ENCODE measurements at regions not wholly inside any gene's neighbourhood (a gene's known extent, or its start where the extent isn't known, plus 50 kb on each side); places are given as distances from the start of the nearest gene placed in this dataset.

GRCh38 chr3:89613241-89613640 is 505.8 kb downstream of the EPHA3 start:
- Histone ChIP-seq H3K27me3 (no peaks in the 10 kb centered on the region), H3K4me3 (no peak overlapping the region), H3K36me3 (no peaks in the 10 kb centered on the region), H3K9me3 (peaks cover 0 to 21% (median 0%) of the 10 kb centered on the region in 11 donors), H3K27ac (no peak overlapping the region), H3K4me1 (no peaks in the 10 kb centered on the region)
- intact Hi-C loops (cut with DNase I): no loop called here
- DNase-seq (no peak), ATAC-seq (no peak)
- 81 to 82% methylated on average over 1 of the region's 1 CpG for WGBS, 2 donors
- TF ChIP-seq CTCF (IDR thresholded peaks at IDR 0.05): no peak

- Histone ChIP-seq H3K4me1 (no peaks in the 10 kb centered on the region), H3K27ac (no peak overlapping the region), H3K27me3 (no peaks in the 10 kb centered on the region), H3K4me3 (no peak overlapping the region), H3K9me3 (peaks cover 0 to 16% (median 0%) of the 10 kb centered on the region in 11 donors), H3K36me3 (no peaks in the 10 kb centered on the region)
- DNase-seq: no peak
- TF ChIP-seq CTCF (IDR thresholded peaks at IDR 0.05): no peak
- intact Hi-C loops (cut with DNase I): no loop called here
- ATAC-seq: no peak
- 26 to 36% methylated on average over 1 of the region's 1 CpG for WGBS, 2 donors
Measured at GRCh38 chr3:89617706-89618105, 510.3 kb downstream of the EPHA3 start.

- no peak overlapping the region for H3K4me3 ChIP-seq
- H3K27ac ChIP-seq: no peak overlapping the region
- no peak for ATAC-seq
- H3K9me3 ChIP-seq: peaks cover 0 to 12% (median 0%) of the 10 kb centered on the region in 11 donors
- H3K4me1 ChIP-seq: no peaks in the 10 kb centered on the region
- H3K36me3 ChIP-seq: no peaks in the 10 kb centered on the region
- no peak for TF ChIP-seq CTCF (IDR thresholded peaks at IDR 0.05)
- intact Hi-C loops (cut with DNase I): no loop called here
- no peaks in the 10 kb centered on the region for H3K27me3 ChIP-seq
- WGBS, 2 donors: 89 to 91% methylated on average over 1 of the region's 1 CpG
- DNase-seq: no peak
Measured at GRCh38 chr3:89619263-89619662, 511.8 kb downstream of the EPHA3 start.

- 60 to 70% methylated on average over 4 of the region's 4 CpGs for WGBS, 2 donors
- TF ChIP-seq CTCF (IDR thresholded peaks at IDR 0.05): no peak
- intact Hi-C loops (cut with DNase I): no loop called here
- peak overlapping the region in 3 of 10 donors; percentile 34 to 48 (median 39) for H3K27ac ChIP-seq
- DNase-seq (no peak), ATAC-seq (peak in 4 of 8 donors; percentile 44 to 80 (median 64))
- peaks cover 0 to 8% (median 0%) of the 10 kb centered on the region in 11 donors for H3K9me3 ChIP-seq
- no peak overlapping the region for H3K4me3 ChIP-seq
- no peaks in the 10 kb centered on the region for H3K27me3 ChIP-seq
- H3K4me1 ChIP-seq: no peaks in the 10 kb centered on the region
- H3K36me3 ChIP-seq: no peaks in the 10 kb centered on the region
Measured at GRCh38 chr3:89622063-89622700, 514.8 kb downstream of the EPHA3 start.

Data from heart right ventricle (tissue), 16 donors.